ENCODE measurements at regions not wholly inside any gene's neighbourhood (a gene's known extent, or its start where the extent isn't known, plus 50 kb on each side); places are given as distances from the start of the nearest gene placed in this dataset.

- DNase-seq (ENCODE audit: low spot score) (no peak), ATAC-seq (ENCODE audit: low FRiP score) (no peak)
- TF ChIP-seq CTCF (IDR thresholded peaks at IDR 0.05), result no peak
These were observed 53.4 kb upstream of the GDF10 start for GRCh38 chr10:47246406-47247147.

GRCh38 chr10:47247148-47248059 lies 52.6 kb upstream of the GDF10 start:
- no peak for DNase-seq (ENCODE audit: low spot score)
- no peak for ATAC-seq (ENCODE audit: low FRiP score)
- no peak for TF ChIP-seq CTCF (IDR thresholded peaks at IDR 0.05)

- no peak for TF ChIP-seq CTCF (IDR thresholded peaks at IDR 0.05)
- DNase-seq (ENCODE audit: low spot score) (no peak), ATAC-seq (ENCODE audit: low FRiP score) (no peak)
These were observed 51.5 kb upstream of the GDF10 start for GRCh38 chr10:47248386-47249090.

- TF ChIP-seq CTCF (IDR thresholded peaks at IDR 0.05), result no peak
- no peak for DNase-seq (ENCODE audit: low spot score)
- ATAC-seq (ENCODE audit: low FRiP score), result no peak
These were observed 50.1 kb upstream of the GDF10 start for GRCh38 chr10:47249881-47250280.
